ENCODE measurements at regions not wholly inside any gene's neighbourhood (a gene's known extent, or its start where the extent isn't known, plus 50 kb on each side); places are given as distances from the start of the nearest gene placed in this dataset.

DNA sequence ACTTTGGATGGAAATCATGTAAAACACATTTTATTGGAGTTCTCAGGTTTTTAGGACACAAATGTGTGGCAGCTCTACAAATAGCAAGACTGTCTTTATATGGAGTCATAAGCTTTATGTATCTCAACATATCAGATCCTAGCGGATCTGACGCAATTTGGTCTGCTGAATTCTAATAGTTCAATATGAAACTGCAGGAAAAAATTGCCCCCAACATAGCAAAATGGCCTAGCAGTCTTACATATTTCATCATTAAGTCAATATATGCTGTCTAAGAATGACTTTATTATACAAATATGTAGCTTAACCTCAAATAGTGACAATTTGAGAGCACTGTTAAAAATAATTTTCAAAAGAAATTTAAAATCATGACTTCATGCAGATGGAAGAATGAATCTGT is 244.3 kb downstream of the TAF11L14 start:
- no peaks in the 10 kb centered on the region for H3K36me3 Mint-ChIP-seq
- H3K27me3 Mint-ChIP-seq: peaks cover 1% of the 10 kb centered on the region
- H3K27ac Mint-ChIP-seq: no peak overlapping the region
- H3K9me3 Mint-ChIP-seq: no peaks in the 10 kb centered on the region
- H3K4me1 Mint-ChIP-seq: no peaks in the 10 kb centered on the region
- no peak overlapping the region for H3K4me3 Mint-ChIP-seq

GRCh38 chr5:17879276-17879675 is 245.0 kb downstream of the TAF11L14 start:
- Mint-ChIP-seq H3K9me3 (no peaks in the 10 kb centered on the region), H3K4me1 (no peaks in the 10 kb centered on the region), H3K4me3 (no peak overlapping the region), H3K27ac (no peak overlapping the region), H3K36me3 (no peaks in the 10 kb centered on the region), H3K27me3 (peaks cover 1% of the 10 kb centered on the region)

- H3K9me3 Mint-ChIP-seq: no peaks in the 10 kb centered on the region
- no peaks in the 10 kb centered on the region for H3K36me3 Mint-ChIP-seq
- H3K27me3 Mint-ChIP-seq: peaks cover 4% of the 10 kb centered on the region
- H3K27ac Mint-ChIP-seq: no peak overlapping the region
- H3K4me1 Mint-ChIP-seq: no peaks in the 10 kb centered on the region
- H3K4me3 Mint-ChIP-seq: no peak overlapping the region
These were observed 246.6 kb downstream of the TAF11L14 start for GRCh38 chr5:17880869-17881268.

DNA sequence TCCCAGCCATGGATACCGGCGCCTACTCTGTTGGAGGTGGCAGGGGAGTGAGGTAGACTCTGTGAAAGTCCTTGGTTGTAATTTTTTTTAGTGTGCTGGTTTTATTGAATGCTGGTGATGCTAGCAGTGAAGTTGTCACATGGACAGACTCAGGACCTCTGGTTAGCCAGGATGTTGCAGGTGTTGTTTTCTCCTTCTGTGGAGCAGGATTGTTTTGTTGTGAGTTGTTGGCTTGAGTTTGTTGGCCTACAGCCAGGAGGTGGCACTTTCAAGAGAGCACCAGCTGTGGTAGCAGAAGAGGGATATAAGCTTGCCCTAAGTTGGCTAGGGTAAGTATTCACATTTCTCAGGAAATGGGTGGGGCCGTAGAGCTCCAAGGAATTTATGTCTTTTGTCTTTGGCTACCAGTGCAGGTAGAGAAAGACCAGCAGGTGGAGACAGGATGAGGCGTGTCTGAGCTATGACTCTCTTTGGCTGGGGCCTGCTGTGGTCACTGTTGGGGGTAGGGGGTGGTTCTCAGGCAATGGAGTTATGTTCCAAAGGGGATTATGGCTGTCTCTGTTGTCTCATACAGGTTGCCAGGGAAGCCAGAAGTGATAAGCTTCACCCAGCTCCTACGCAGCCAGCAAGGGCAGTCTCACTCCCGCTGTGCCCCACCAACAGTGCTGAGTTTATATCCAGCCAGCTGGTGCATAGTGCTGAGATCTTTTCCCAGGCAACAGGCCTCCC is 248.7 kb downstream of the TAF11L14 start:
- no peak overlapping the region for H3K4me3 Mint-ChIP-seq
- H3K27me3 Mint-ChIP-seq: peaks cover 3% of the 10 kb centered on the region
- H3K4me1 Mint-ChIP-seq: no peaks in the 10 kb centered on the region
- no peaks in the 10 kb centered on the region for H3K36me3 Mint-ChIP-seq
- H3K9me3 Mint-ChIP-seq: no peaks in the 10 kb centered on the region
- no peak overlapping the region for H3K27ac Mint-ChIP-seq

GRCh38 chr5:17888155-17888554 is 253.9 kb downstream of the TAF11L14 start:
- Mint-ChIP-seq H3K4me1 (no peaks in the 10 kb centered on the region), H3K4me3 (no peak overlapping the region), H3K9me3 (no peaks in the 10 kb centered on the region)

GRCh38 chr5:17890501-17890900 is 256.2 kb downstream of the TAF11L14 start:
- Mint-ChIP-seq H3K4me3 (no peak overlapping the region), H3K27ac (peak overlapping the region in 1 of 3 donors; percentile 47), H3K9me3 (no peaks in the 10 kb centered on the region), H3K4me1 (no peaks in the 10 kb centered on the region), H3K27me3 (no peaks in the 10 kb centered on the region), H3K36me3 (no peaks in the 10 kb centered on the region)

More at GRCh38 chr5:17888155-17888554, 253.9 kb downstream of the TAF11L14 start:
- Mint-ChIP-seq H3K36me3 (no peaks in the 10 kb centered on the region), H3K27me3 (peaks cover 3% of the 10 kb centered on the region), H3K27ac (no peak overlapping the region)

- H3K9me3 Mint-ChIP-seq: no peaks in the 10 kb centered on the region
- H3K27ac Mint-ChIP-seq: no peak overlapping the region
- no peak overlapping the region for H3K4me3 Mint-ChIP-seq
- H3K27me3 Mint-ChIP-seq: no peaks in the 10 kb centered on the region
- H3K4me1 Mint-ChIP-seq: no peaks in the 10 kb centered on the region
- H3K36me3 Mint-ChIP-seq: no peaks in the 10 kb centered on the region
These were observed 257.6 kb downstream of the TAF11L14 start for GRCh38 chr5:17891881-17892280.

- H3K4me3 Mint-ChIP-seq: no peak overlapping the region
- H3K27ac Mint-ChIP-seq: no peak overlapping the region
- no peaks in the 10 kb centered on the region for H3K27me3 Mint-ChIP-seq
- H3K9me3 Mint-ChIP-seq: no peaks in the 10 kb centered on the region
- H3K4me1 Mint-ChIP-seq: no peaks in the 10 kb centered on the region
- no peaks in the 10 kb centered on the region for H3K36me3 Mint-ChIP-seq
These were observed 258.9 kb downstream of the TAF11L14 start for GRCh38 chr5:17893026-17893635.

- Mint-ChIP-seq H3K36me3 (no peaks in the 10 kb centered on the region), H3K9me3 (no peaks in the 10 kb centered on the region), H3K27me3 (no peaks in the 10 kb centered on the region), H3K27ac (no peak overlapping the region), H3K4me3 (no peak overlapping the region), H3K4me1 (no peaks in the 10 kb centered on the region)
These were observed 261.2 kb downstream of the TAF11L14 start for GRCh38 chr5:17895288-17896033.

DNA sequence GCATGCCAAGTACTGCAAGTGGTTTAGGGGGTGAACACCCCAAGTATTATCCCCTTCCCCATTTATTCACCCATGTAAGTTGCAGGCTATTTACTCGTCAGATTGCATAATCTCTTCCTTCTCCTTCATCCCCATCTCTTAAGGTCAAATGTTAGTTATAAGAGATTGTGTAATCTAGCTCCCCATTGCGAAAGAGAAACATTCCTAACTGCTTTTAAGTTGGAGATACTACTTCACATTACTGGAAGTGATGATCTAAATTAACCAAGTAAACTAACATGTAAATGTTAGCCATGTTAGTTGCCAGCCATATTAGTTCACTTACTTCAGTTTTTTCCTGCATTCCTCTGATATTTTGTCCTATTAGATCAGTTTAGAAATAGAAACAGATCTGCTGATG is 262.3 kb downstream of the TAF11L14 start:
- no peak overlapping the region for H3K27ac Mint-ChIP-seq

GRCh38 chr5:17897776-17898175 is 263.5 kb downstream of the TAF11L14 start:
- Mint-ChIP-seq H3K4me3 (no peak overlapping the region), H3K27ac (no peak overlapping the region), H3K27me3 (no peaks in the 10 kb centered on the region), H3K4me1 (no peaks in the 10 kb centered on the region), H3K9me3 (peaks cover 0 to 2% (median 0%) of the 10 kb centered on the region in 3 donors), H3K36me3 (no peaks in the 10 kb centered on the region)

More for the DNA sequence above, 262.3 kb downstream of the TAF11L14 start:
- no peak overlapping the region for H3K4me3 Mint-ChIP-seq
- H3K9me3 Mint-ChIP-seq: peaks cover 0 to under 1% (median 0%) of the 10 kb centered on the region in 3 donors
- no peaks in the 10 kb centered on the region for H3K36me3 Mint-ChIP-seq
- H3K27me3 Mint-ChIP-seq: no peaks in the 10 kb centered on the region
- no peaks in the 10 kb centered on the region for H3K4me1 Mint-ChIP-seq

- Mint-ChIP-seq H3K4me3 (no peak overlapping the region), H3K4me1 (no peaks in the 10 kb centered on the region), H3K36me3 (no peaks in the 10 kb centered on the region), H3K27me3 (no peaks in the 10 kb centered on the region), H3K9me3 (peaks cover 0 to 3% (median 2%) of the 10 kb centered on the region in 3 donors), H3K27ac (no peak overlapping the region)
These were observed 264.5 kb downstream of the TAF11L14 start for GRCh38 chr5:17898766-17899165.

GRCh38 chr5:17907094-17907493 is 272.8 kb downstream of the TAF11L14 start:
- H3K36me3 Mint-ChIP-seq: no peaks in the 10 kb centered on the region
- H3K27ac Mint-ChIP-seq: no peak overlapping the region
- H3K9me3 Mint-ChIP-seq: peaks cover 4 to 7% (median 6%) of the 10 kb centered on the region in 3 donors
- no peaks in the 10 kb centered on the region for H3K4me1 Mint-ChIP-seq
- no peak overlapping the region for H3K4me3 Mint-ChIP-seq
- no peaks in the 10 kb centered on the region for H3K27me3 Mint-ChIP-seq

- H3K36me3 Mint-ChIP-seq: no peaks in the 10 kb centered on the region
- H3K4me1 Mint-ChIP-seq: no peaks in the 10 kb centered on the region
- H3K27me3 Mint-ChIP-seq: peaks cover 1% of the 10 kb centered on the region
- H3K4me3 Mint-ChIP-seq: no peak overlapping the region
- H3K9me3 Mint-ChIP-seq: peaks cover 0 to 5% (median 0%) of the 10 kb centered on the region in 3 donors
- no peak overlapping the region for H3K27ac Mint-ChIP-seq
These were observed 276.1 kb downstream of the TAF11L14 start for GRCh38 chr5:17910318-17910717.

DNA sequence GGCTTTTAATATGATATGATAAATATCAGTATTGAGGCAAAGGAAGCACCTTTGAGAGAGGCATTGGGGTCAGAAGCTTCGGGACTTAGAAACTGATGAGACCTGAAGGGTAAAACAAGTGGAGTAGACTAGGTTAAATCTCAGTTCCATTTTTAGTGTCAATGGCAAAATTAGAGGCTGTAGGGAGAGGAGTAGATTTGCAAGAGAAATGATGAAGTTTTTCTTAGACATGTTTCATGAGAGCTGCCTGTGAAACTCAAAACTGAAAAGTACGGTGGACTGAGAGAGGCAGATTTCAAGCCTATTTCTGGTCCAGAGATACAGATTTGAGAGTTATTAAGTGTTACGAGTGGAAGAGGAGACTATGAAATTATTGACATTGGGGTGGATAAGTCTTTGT is 278.5 kb downstream of the TAF11L14 start:
- Mint-ChIP-seq H3K9me3 (peaks cover 0 to 2% (median 0%) of the 10 kb centered on the region in 3 donors), H3K4me3 (no peak overlapping the region), H3K27ac (no peak overlapping the region), H3K36me3 (no peaks in the 10 kb centered on the region), H3K27me3 (peaks cover 1% of the 10 kb centered on the region), H3K4me1 (no peaks in the 10 kb centered on the region)
